ENCODE measurements at regions not wholly inside any gene's neighbourhood (a gene's known extent, or its start where the extent isn't known, plus 50 kb on each side); places are given as distances from the start of the nearest gene placed in this dataset.

DNA sequence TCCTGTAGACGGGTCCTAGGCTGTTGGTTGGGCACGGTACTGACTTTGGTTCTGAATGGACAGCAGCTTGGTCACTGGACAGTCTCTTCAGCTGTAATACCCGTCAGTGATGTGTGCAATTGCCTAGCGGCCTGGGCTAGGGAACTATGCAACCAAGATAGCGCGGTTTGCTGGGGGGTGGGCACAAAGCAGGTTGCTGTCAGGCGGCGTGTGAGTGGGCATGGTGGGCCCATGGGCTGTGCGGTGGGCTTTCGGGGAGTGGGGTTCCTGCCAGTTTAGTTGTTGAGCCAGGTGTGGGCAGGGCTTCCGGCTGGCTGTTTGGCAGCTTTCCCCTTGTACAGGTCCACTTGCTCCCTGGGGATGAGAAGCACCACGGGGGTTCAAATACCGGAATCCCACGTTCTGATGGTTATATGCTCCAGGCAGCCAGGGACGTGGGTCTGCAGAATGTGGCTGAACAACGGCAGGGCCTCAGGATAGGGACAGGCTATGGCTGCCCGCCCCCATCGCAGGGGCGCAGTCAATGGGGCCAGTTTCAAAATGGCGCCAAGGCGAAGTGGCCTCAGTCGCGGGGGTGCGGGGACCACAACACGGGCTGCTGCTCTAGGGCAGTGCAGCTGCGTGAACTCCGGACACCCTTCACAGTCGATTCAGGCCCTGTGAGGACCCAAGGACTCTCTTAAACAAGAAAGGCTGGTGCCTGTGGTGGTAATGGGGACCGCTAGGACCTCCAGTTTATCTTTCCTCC is 407.5 kb upstream of the FIGN start (continued):
- no peak for TF ChIP-seq SP2 (IDR thresholded peaks at IDR 0.05; ENCODE audit: low read length)
- TF ChIP-seq YY1 (IDR thresholded peaks at IDR 0.05; ENCODE audit: low read depth, low read length): no peak
- no peak for TF ChIP-seq POU5F1 (IDR thresholded peaks at IDR 0.05; ENCODE audit: low read depth, low read length)
- no peak for TF ChIP-seq GABPA (IDR thresholded peaks at IDR 0.05; ENCODE audit: borderline replicate concordance, insufficient read depth, low read length)

Data from H1 (cell line).